Ovary (tissue), 4 donors: ENCODE measurements at regions not wholly inside any gene's neighbourhood (a gene's known extent, or its start where the extent isn't known, plus 50 kb on each side); places are given as distances from the start of the nearest gene placed in this dataset. TPM values are rescaled to one million over a fixed set of nuclear protein-coding genes. Genes with fewer than 3 reads are reported as not detected.

Source experiments
- microRNA-seq, 3 donors: library from miRNA; unstranded; fragments of <30 nt; microRNA quantifications; one replicate each; pipeline versions ENCODE4 to v1.2.0, GENCODE V29; 2019 to 2020
- small RNA-seq: library from RNA; depleted of rRNA; stranded (forward); fragments of <200 nt; gene quantifications from one replicate; pipeline ENCODE3, GENCODE V24; 2016
- donor health status: DM: no; HTN: no; CAD: no; lungs with moderate emphysema.
- donor health status: DM: no; HTN: no; CAD: no.
- donor health status: DM: yes; HTN: yes; CAD: no.

Small RNA genes lying in the stretch of these regions (microRNA-seq; reads per million reads assigned to microRNA genes)
- 0 reads per million in 3 donors for gene MIR4283-2

Small RNA genes lying in the stretch of these regions (small RNA-seq; reads per million reads assigned to genes)
- not detected for gene MIR4283-2
